MCF 10A (cell line): ENCODE measurements at regions not wholly inside any gene's neighbourhood (a gene's known extent, or its start where the extent isn't known, plus 50 kb on each side); places are given as distances from the start of the nearest gene placed in this dataset.
"Not testable (repeated sequence)": the region's sequence is repeated elsewhere in the genome, so short reads cannot be mapped to it uniquely, and the experiment has no call there.

Source experiments
- BruUV-seq: library from RNA; stranded (reverse); fragments of 400-500 nt; replicated peaks from 2 replicates; lab custom pipeline; 2021; lab: Mats Ljungman, UMichigan
- CTCF ChIA-PET: fragments of 300-600 bp; sonication (Branson Sonifier 250); formaldehyde crosslinking; extraction: SDS; loops from one replicate; lab custom pipeline; 2021; ENCODE audit warnings: antibody characterized with exemption, inconsistent platforms; lab: Yijun Ruan, JAX
- POLR2A ChIA-PET: fragments of 300-600, 350-650 bp; sonication (Branson Sonifier 250); formaldehyde crosslinking; extraction: SDS; loops from one replicate; lab custom pipeline; 2020; ENCODE audit warnings: antibody characterized with exemption, inconsistent platforms; lab: Yijun Ruan, JAX
- DNase-seq: peaks from one replicate; pipeline ENCODE4 v3.0.0-alpha.2; 2018; ENCODE audit not compliant: unreplicated experiment
- H3K27ac Mint-ChIP-seq: one replicate; pipeline ENCODE4 v1.8.0; 2022; ENCODE audit warnings: mild to moderate bottlenecking, low read depth, mixed read lengths; ENCODE audit not compliant: unreplicated experiment
- H3K27me3 Mint-ChIP-seq: one replicate; pipeline ENCODE4 v1.8.0; 2022; ENCODE audit warnings: mixed read lengths; ENCODE audit not compliant: insufficient read depth, unreplicated experiment
- H3K36me3 Mint-ChIP-seq: one replicate; pipeline ENCODE4 v1.8.0; 2022; ENCODE audit warnings: mild to moderate bottlenecking, moderate library complexity, mixed read lengths; ENCODE audit not compliant: insufficient read depth, unreplicated experiment
- H3K4me1 Mint-ChIP-seq: one replicate; pipeline ENCODE4 v1.8.0; 2022; ENCODE audit warnings: mixed read lengths; ENCODE audit not compliant: insufficient read depth, unreplicated experiment
- H3K4me3 Mint-ChIP-seq: one replicate; pipeline ENCODE4 v1.8.0; 2022; ENCODE audit warnings: mild to moderate bottlenecking, moderate library complexity, mixed read lengths; ENCODE audit not compliant: unreplicated experiment
- H3K9me3 Mint-ChIP-seq: one replicate; pipeline ENCODE4 v1.8.0; 2022; ENCODE audit warnings: mixed read lengths; ENCODE audit not compliant: unreplicated experiment
- intact Hi-C: fragments of 100-400 bp; cut with micrococcal nuclease; formaldehyde crosslinking; loops from 2 replicates; pipeline ENCODE4 v1.14.1; 2022
- TF ChIP-seq, protein P1 (sequence below): fragments of 200-600 bp; IDR thresholded peaks from one replicate; pipeline ENCODE4 v1.8.0; 2022; ENCODE audit warnings: antibody characterized with exemption, mild to moderate bottlenecking; ENCODE audit not compliant: unreplicated experiment

DNA sequence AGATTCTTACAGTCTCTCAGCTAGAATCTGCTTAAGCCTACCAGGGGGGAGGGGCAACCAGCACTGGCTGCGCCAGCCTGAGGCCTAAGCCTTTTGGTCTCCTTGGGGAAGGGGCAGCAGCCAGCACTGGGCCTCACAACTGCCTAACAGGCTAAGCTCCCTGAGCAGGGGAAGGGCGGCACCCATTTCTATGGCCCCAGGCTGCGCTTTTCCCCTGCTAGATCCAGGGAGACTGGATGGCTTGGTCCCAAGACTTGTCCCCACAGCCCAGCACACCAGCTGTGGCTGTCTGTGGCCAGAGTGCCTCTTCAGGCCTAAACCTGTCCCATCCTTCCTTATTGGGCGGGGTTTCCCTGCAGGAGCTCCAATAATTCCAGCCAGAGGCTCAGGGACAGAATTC, 1230.3 kb upstream of the CRIM1 start:
- no peak for DNase-seq
- no peaks in the 10 kb centered on the region for H3K36me3 Mint-ChIP-seq
- no peak overlapping the region for H3K4me3 Mint-ChIP-seq
- intact Hi-C loops = no loop called here
- TF ChIP-seq, protein P1, sequence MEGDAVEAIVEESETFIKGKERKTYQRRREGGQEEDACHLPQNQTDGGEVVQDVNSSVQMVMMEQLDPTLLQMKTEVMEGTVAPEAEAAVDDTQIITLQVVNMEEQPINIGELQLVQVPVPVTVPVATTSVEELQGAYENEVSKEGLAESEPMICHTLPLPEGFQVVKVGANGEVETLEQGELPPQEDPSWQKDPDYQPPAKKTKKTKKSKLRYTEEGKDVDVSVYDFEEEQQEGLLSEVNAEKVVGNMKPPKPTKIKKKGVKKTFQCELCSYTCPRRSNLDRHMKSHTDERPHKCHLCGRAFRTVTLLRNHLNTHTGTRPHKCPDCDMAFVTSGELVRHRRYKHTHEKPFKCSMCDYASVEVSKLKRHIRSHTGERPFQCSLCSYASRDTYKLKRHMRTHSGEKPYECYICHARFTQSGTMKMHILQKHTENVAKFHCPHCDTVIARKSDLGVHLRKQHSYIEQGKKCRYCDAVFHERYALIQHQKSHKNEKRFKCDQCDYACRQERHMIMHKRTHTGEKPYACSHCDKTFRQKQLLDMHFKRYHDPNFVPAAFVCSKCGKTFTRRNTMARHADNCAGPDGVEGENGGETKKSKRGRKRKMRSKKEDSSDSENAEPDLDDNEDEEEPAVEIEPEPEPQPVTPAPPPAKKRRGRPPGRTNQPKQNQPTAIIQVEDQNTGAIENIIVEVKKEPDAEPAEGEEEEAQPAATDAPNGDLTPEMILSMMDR = no peak
- no peak overlapping the region for H3K27ac Mint-ChIP-seq
- no TSS peak for BruUV-seq
- POLR2A ChIA-PET = no interaction called here
- H3K4me1 Mint-ChIP-seq = no peaks in the 10 kb centered on the region
- H3K9me3 Mint-ChIP-seq = peaks cover 7% of the 10 kb centered on the region
- CTCF ChIA-PET = interaction anchor here (0.6 kb wide), 1 partner anchor 13 kb away, joined by 4 read pairs; no protein-coding TSS in a partner anchor
- peaks cover 37% of the 10 kb centered on the region for H3K27me3 Mint-ChIP-seq

DNA sequence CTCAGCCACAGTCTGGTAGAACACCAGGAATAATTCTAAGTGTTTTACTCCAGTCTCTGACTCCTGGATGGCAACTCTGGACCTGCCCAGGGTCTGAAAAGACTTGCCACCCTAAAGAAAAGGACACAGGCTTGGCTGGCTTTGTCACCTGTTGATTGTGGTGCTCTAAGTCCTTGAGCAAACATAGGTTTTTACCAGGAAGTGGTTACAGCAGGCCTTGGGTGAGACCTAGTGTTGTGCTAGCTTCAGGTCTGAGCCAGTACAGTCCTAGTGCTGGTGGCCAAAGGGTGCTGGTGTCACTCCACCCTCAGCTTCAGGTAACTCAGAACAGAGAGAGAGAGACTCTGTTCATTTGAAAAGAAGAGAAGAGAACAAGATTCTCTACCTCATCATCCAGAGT, 1239.4 kb upstream of the CRIM1 start:
- H3K27ac Mint-ChIP-seq = no peak overlapping the region
- TF ChIP-seq, protein P1 = no peak

DNA sequence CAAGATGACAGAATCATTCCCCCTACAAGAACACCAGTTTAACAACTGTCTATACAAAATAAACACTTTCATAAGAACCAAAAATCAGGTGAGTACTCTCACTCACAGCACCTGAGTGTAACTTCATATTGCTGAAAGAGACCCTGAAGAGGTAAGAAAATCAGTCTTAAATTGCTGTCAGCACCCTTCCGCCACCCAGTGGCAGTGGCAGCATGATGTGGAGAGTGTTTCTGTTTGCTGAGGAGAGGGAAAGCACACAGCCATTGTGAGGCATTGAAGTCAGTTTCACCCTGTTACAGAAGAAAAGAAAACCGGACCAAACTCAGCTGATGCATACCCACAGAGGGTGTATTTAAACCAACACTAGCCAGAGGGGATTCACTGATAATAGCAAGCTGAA, 1240.8 kb upstream of the CRIM1 start:
- intact Hi-C loops = loop anchor here (1.0 to 2.0 kb wide), 2 partner anchors 78 to 1018 kb away; no protein-coding TSS in a partner anchor

More for the DNA sequence above, 1239.4 kb upstream of the CRIM1 start:
- peaks cover 31% of the 10 kb centered on the region for H3K27me3 Mint-ChIP-seq
- ChIA-PET POLR2A (no interaction called here), CTCF (interaction anchor here (0.7 kb wide), 1 partner anchor 21 kb away, joined by 3 read pairs; no protein-coding TSS in a partner anchor)
- no peak for DNase-seq
- H3K36me3 Mint-ChIP-seq = no peaks in the 10 kb centered on the region
- no peaks in the 10 kb centered on the region for H3K4me1 Mint-ChIP-seq
- intact Hi-C loops = no loop called here
- no TSS peak for BruUV-seq
- no peaks in the 10 kb centered on the region for H3K9me3 Mint-ChIP-seq
- no peak overlapping the region for H3K4me3 Mint-ChIP-seq

DNA sequence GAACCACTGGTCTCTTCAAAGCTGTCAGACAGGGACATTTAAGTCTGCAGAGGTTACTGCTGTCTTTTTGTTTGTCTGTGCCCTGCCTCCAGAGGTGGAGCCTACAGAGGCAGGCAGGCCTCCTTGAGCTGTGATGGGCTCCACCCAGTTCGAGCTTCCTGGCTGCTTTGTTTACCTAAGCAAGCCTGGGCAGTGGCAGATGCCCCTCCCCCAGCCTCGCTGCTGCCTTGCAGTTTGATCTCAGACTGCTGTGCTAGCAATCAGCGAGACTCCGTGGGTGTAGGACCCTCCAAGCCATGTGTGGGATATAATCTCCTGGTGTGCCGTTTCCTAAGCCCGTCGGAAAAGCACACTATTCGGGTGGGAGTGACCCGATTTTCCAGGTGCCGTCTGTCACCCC, 1243.2 kb upstream of the CRIM1 start:
- BruUV-seq, H3K27ac Mint-ChIP-seq, H3K4me1 Mint-ChIP-seq, H3K36me3 Mint-ChIP-seq, CTCF ChIA-PET, H3K9me3 Mint-ChIP-seq, POLR2A ChIA-PET, intact Hi-C loops, H3K27me3 Mint-ChIP-seq: not testable (repeated sequence)
- peak; percentile 29 for DNase-seq
- peak overlapping the region; percentile 54 for H3K4me3 Mint-ChIP-seq

More for the DNA sequence above, 1240.8 kb upstream of the CRIM1 start:
- Mint-ChIP-seq H3K36me3 (no peaks in the 10 kb centered on the region), H3K9me3 (no peaks in the 10 kb centered on the region), H3K4me1 (no peaks in the 10 kb centered on the region), H3K4me3 (no peak overlapping the region), H3K27me3 (peaks cover 31% of the 10 kb centered on the region), H3K27ac (no peak overlapping the region)
- BruUV-seq = no TSS peak
- ChIA-PET POLR2A (no interaction called here), CTCF (interaction anchor here (1.0 kb wide), 1 partner anchor 12 kb away, joined by 3 read pairs; no protein-coding TSS in a partner anchor)
- DNase-seq = peak; percentile 29
- TF ChIP-seq, protein P1 = peak; percentile 28
